NCI-H2107 treated with DMSO at 0.1 percent for 48 hours (cell line): ENCODE measurements at regions not wholly inside any gene's neighbourhood (a gene's known extent, or its start where the extent isn't known, plus 50 kb on each side); places are given as distances from the start of the nearest gene placed in this dataset.

ENCODE experiments used
- DNase-seq: peaks from one replicate; lab custom pipeline; 2025; ENCODE audit not compliant: unreplicated experiment; lab: John Stamatoyannopoulos, UW

DNA sequence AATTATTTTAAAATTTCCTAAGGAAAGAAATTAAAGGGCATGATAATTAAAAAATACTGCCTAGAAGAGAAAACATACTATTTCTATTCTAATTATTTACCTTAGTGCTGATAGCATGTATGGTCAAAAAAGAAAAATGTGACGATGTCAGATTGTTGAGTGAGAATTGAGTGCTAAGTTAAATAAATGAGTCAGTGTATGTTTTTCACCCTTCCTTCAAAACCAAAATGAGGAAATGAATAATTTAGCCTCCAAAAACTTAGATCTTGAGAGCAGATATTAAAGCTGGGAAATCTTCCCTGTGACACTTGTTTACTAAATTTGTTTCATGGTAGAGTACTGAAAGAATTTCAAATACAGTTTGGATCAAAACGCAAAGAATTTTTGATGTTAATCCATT is 58.6 kb upstream of the NYAP2 start:
- no peak for DNase-seq

DNA sequence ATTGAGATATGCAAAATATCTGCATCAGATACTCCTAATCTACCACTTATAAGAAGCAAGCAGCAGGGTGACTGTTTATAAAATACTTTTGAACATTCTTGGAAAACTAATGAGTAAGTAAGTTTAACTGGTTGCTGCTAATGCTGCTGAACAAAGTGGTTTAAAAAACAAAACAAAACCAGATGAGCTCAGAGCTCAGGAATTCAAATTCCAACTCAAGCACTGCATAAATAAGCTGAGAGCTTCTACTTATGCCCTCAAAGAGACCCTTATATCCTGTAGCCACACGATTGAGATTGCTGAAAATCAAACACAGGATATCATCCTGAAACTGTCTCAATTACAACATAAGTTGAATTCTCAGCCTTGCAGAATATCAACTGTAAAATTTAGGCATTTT is 62.3 kb upstream of the NYAP2 start:
- DNase-seq = no peak

DNA sequence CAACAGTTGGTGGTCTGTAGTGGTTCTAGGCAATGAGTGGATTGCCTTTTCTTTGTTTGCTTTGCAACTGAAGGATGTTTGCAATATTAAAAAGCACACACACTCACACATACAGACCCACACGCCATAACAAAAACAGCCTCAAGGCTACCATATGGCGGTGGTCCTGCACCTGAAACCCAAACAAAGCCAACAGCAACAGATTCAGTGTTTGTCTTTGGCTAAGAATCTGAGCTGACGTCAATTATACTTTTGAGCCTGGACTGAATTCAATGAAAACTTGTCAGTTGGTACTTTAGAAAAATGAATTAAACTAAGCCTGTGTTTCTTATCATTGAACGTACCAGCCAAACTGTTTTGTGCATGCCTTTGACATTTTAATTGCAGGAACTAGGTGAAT is 65.0 kb upstream of the NYAP2 start:
- peak; percentile 27 for DNase-seq

DNA sequence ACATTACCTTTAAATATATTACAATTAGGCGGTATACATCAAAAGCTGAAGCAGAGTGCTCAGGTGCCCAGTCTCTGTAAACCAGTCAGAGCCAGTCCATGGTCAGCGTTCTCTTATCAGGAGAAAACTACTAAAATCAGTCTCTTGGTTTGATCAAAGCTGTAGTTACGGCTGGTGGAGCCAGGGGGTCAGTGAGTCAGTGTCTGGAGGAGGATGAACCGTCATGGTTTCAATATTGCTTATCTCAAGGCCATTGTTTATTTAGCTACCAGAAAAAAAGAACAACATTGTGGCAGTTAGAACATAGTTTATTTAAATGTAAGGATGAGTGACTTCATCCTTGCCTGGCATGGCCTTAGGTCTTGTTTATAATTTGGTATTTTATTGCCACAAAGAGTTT is 71.3 kb upstream of the NYAP2 start:
- DNase-seq = no peak

DNA sequence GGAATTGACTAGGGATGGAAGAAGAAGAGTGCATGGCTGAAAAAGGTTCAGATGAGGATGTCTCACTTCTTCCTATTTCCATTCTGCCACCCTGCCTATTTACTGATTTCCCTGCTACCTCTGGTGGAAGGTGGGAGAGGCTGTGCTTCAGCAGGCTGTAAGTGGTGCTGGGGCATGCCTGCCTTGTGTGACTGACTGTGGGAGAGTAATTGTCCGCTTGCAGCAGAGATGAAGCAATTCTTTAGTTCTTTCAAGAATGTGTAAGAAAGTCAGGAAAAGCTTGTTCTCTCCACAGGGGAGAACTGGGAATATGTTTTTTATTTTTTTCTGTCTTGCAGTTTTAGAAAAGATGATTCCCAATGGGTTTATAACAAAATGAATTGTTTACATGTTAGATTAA is 72.5 kb upstream of the NYAP2 start:
- DNase-seq = no peak

DNA sequence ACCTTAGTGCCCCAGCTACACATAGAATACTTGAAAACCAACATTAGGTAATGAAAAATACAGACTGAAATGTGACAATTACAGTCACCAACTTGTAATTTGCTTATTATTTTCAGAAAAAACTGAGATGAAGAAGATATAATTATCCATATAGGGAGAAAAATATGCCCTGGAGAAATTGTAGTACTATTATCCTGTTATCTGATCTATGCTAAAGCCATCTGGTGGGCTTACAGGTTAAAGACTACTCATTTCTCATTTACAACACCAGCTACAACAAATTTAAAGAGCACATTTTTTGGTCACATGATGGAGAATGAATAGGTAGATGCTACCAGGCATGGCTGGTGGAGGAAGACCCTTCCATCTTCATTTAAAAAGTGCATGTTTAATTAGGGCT is 79.6 kb upstream of the NYAP2 start:
- DNase-seq = no peak

DNA sequence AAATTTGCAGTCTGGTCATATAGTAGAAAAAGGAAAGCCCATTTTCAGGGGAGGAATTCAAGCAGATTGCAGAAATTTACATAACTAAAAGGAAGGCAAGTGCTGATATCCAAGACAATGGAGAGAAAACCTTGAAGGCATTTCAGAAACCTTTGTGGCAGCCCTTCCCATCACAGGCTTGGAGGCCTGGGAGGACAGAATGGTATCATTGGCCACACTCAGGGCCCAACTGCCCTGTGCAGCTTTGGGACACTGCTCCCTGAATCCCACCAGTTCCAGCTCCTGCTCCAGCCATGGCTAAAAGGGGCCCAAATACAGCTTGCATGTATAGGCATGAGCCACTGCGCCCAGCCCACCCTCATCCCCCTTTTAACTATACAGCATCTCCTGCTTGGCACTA is 81.1 kb upstream of the NYAP2 start:
- no peak for DNase-seq

DNA sequence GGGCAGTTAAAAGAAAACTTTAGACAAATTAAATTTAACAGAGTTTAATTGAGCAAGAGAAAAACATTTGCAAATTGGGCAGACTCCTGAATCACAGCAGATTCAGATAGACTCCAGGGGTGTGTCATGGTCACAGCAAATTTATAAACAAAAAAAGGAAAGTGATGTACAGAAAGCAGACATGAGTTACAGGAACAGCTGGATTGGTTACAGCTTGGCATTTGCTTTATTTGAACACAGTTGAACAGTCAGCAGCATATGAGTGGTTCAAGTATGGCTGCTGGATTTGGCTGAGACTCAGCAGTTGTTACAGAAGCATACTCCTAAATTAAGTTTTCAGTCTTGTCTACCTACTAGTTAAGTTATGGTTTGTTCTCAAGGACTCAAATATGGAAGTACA is 82.3 kb upstream of the NYAP2 start:
- DNase-seq = no peak

DNA sequence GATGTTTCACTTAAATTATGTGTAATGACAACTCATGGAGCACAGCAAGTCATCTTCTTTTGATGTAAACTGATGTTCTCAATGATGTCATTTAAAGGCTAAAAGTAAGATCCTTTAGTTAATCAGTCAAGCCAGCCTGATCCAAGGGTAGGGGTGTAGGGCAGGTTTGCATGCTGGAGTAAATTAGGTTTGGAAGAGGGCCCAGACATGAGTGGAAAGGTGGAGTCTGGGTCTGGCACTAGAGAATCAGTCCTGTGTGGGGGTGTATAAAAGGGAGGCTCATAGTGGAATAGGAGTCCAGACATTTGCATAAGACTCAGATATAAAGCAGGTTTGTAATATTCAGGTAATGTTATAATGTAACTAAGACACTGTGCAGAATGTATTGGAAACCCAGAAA is 88.8 kb upstream of the NYAP2 start:
- peak; percentile 10 for DNase-seq

DNA sequence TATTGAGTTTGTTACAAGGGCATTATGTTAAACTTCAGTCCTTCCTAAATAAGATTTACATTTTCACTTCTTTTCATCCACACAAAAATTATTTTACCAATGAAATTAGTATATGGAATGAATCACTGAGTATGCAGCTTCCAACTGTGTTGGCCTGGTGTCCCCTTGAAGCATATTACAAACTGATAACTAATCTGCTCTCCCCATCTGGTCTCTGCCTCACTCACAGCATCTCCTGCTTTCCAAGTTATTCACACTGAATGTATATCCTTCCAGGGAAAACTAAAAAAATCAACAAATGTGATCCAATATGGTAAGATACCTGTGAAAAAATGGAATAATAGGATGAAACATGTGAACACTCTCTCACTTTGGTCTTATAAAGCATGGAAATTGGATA is 90.0 kb upstream of the NYAP2 start:
- no peak for DNase-seq

DNA sequence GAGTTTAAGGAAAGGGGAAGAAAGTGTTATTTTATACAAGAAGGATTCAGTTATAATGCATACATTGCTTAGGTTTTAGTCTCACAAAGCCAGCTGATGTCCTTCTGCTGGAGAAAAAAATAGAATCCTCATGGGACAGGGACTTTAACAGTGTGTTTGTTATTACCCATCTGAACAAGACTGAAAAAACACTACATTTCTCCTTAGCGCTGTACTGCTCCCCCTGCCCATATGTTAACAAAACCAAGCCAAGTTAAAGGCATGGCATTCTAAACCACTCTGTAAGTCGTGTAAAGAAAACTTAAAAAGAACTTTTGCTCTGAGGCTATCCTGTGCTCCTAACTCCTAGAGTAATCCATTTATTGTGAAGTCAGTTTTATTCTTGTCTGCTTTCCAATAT is 102.6 kb upstream of the NYAP2 start:
- DNase-seq = no peak

DNA sequence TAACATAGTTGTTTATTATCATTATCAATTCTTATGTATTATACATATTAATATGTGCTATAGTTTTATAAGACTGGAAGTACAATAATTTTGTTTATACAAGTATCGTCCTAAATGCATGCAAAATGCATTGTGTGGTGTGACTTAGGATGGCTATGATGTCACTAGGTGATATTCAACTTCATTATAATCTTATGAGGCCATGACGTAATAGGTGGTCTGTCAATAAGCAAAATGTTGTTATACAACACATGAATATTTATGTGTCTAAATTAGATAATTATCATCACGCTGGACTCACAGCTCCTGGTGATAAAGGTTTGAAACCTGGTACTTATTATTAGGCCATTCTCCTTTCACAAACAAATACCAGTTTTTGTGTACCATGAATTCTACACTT is 104.4 kb upstream of the NYAP2 start:
- DNase-seq = no peak

DNA sequence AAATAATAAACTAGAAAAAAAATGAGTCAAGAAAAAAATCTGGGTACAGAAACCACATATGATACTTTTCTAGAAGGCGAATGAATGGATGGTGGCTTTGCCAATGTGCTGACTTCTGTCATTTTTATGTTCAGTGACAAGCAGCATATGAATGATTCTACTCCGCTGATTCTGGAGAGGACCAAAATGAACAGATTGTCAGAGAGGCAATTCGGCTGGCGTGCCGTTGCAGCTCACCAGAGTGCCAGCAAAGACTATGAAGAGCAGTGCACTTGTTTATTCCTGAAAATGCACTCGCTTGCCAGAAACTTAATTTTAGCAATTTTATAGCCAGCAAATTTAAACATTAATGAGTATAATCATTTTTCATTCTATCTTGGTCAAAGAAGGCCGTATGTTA is 105.9 kb upstream of the NYAP2 start:
- DNase-seq = no peak

DNA sequence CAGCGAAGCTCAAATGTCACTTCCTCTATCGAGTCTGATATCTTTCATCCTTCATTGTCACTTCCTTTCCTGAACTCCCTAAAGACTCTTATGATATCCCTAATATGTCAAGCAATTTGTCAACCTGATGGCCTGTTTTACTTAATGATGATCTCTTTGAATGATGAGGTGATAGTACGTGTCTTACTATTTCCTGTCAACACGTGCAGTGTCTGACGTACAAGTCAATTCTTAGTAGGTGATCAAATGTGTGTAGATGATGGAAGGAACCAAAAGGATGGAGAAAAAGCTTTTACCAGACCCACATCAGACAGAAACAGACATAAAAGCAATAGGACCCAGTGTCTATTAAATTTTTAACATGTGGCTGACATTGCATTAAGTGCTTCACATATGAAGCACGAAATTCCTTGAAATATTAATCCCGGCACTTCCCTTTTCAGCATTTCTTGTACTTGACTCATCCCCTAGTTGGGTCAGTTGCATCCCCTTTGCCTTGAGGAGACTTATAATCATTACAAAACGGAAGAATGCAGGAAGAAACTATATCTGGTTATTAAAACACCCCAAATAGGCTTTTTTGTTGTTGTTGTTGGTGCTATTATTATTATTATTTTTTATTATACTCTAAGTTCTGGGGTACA is 108.6 kb upstream of the NYAP2 start:
- DNase-seq = no peak

DNA sequence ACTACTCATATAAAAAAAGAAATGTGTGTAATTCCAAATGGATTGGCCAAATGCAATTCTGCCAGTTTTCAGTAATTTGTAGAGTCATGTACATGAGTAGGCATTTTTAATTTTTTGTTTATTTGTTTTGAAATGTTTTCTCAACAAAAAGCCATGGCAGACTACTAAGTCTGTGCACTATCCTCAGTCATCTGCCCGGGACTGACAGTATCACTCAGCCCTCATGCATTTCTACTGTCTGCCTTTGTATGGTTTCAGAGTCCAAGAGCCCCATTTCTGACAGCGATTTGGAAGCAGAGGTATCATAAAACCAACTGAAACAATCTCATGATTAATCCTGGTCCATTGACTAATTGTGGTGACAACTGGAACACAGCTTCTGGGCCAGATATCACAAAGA is 109.9 kb upstream of the NYAP2 start:
- DNase-seq = no peak

DNA sequence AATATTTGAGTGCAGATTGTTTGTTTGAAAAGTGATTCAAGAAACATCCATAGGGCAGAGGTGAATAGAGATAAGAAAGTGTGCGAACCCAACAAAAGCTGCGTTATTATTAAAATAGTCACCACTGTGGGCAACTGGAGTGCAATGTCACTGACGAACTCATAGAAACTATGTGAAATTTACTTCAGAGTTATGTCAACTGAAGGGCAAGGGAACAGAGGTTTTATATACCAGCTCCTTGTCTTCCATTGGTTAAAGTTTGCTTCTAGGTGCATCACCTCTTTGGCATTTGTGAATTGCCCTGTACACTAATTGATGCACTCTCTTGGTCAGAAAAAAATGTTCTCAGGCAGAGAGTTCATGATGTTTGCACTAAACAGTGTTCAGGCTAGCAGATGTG is 110.5 kb upstream of the NYAP2 start:
- no peak for DNase-seq

DNA sequence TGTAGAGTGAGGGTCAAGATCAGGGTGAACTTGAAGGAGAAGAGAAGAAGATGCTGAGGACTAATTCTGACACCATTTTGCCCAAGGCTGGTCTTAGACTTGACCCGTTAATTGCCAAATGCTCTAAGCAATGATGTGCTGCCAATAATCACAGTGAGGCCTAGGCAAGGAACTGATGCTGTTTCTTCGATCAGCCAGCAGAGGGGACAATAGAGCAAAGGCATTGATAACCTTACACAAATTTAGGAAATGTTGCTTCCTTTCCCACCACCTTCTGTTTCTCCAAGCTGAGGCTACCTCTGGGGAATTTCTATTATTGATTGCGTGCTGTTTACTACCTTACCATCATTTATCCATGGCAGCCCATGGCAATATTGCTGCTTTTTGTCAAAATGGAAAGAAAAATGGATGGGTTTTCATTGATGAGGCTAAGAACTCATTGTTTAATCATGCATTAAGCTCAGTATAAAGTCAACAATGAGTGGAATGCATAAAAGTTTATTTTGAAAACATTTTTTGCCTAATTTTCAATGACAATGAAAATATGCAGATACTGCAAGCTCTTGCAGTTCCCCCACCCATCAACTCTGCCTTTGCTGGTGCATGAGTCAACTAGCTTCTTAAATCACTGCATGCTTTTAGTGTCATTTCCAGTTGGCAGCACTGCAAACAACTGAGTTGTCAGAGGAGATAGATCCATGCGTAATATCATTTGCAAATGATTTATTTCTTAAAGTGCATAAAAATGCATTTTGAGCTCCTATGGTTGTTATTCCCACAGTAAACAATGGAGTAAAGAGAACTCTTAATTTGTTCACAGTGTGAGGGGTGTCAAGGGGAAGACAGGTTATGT is 116.4 kb upstream of the NYAP2 start:
- DNase-seq = peak; percentile 17

DNA sequence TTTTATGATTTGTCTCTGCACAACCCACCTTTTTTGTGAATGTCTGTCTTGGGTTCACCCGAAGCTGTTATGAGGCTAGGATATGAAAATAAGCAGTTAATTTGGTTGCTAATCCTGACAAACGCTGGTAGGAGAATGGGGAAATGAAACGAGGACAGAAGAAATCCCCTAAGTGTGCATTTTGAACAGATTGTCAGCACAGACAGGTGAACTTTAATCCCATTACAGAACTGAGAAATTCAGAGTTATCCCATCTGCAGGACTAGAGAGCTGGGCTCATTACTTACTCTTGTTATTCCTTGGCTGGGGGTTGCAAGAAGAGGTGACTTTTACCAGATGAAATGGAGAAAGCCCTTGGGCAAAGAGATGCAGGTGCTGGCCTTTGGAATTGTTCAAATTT is 123.3 kb upstream of the NYAP2 start:
- DNase-seq = no peak

DNA sequence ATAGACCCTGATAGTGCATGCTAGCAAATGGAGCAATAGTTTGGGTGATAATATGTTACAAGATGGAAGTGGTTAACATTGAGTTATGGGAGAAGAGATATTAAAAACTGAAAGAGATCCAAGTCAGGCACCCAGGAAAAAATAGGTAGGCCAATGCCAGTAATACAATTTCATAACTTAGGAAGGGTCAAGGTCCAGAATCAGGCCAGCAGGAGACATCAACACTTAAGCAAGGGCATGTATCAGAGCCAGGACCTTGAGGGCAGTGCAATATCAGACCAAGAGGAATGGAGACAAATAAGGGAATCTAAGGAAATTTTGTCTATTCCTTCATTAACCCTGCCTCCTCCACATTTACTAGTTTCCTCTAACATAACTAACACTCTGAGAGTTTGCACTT is 124.1 kb upstream of the NYAP2 start:
- no peak for DNase-seq

DNA sequence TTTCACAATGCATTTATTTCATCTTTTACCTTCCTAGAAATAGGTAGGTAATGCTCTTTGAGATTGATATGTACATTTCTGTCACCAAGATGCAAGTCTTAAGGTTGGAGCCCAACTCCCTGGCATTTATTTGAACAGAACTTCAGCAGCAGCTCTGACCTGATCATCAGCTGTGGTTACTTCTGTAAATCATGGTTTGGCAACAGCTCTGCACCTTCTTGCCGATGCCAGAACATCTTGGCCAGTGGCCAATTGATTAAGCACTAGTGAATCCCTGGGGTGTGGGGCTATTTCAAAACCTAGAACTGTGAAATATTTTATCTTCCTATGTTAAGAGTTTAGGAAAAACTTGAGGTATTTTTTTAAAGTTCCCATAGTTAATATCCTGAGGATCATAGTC is 124.8 kb upstream of the NYAP2 start:
- DNase-seq = no peak

DNA sequence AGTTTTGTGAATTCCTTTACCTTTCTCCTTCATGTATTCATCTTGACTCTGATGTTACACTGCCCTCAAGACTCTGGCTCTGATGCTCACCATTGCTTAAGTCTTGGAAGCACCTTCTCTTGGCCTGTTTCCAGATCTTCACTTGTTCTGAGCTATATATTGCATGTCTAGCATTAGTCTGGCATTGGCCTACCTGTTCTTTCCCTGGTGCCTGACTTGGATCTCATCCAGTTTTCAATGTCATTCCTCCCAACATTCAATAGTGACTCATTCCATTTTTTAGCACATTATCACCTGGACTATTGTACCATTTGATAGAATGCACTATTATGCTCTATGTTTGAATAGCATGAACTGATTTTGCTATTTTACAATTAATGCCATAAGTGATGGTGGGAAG is 127.3 kb upstream of the NYAP2 start:
- DNase-seq = no peak

DNA sequence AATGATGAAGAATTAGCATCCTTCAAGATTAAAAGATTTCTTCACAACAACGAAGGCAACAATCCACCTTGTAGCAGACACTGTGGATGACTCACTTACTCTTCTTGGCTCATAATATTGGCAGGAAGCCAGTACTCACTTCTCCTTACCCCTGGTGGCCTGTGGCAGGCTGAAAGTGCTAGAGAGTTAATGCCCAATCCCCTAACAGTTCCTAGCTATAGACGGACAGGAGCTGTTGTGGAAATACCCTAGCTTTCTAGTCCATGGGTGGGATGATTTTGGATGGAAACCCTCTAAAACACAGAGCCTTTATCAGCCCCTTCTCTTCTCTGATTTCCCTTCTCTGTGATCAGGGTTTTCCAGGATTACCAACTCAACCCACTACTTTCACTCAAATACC is 128.6 kb upstream of the NYAP2 start:
- no peak for DNase-seq

DNA sequence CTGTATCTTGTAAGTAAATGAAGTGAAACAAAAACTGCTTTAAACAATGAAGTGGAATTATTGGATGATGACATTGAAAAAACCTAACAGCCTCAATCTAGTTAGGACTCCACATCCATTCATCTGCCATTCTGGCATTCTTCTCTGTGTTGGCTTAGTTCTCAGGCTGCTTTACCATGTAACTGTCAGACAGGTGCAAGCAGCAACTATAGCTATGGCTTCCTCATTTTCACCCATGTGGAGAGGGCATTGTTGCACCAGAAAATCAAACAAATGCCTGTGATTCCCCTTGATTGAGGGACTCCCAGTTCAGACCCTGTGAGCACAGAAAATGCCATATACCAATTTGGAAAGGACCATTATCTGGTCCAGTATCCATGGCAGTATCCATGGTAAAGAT is 129.5 kb upstream of the NYAP2 start:
- no peak for DNase-seq
